Lower lobe of right lung (tissue), 2 donors: ENCODE measurements at regions not wholly inside any gene's neighbourhood (a gene's known extent, or its start where the extent isn't known, plus 50 kb on each side); places are given as distances from the start of the nearest gene placed in this dataset.

Experiments used
- ATAC-seq, 2 donors: fragments of 200-7000 bp; cut with Tn5 transposase; one replicate each; pipeline ENCODE4 v1.9.1; 2020 to 2022; ENCODE audit warnings: mild to moderate bottlenecking in 2 of 2, moderate library complexity in 2 of 2
- DNase-seq: peaks from one replicate; pipeline ENCODE4 v3.0.0-alpha.2; 2020
- H3K27ac ChIP-seq: fragments of 200-600 bp; one replicate; pipeline ENCODE4 v1.8.0; 2022
- H3K27me3 ChIP-seq: fragments of 200-600 bp; one replicate; pipeline ENCODE4 v1.8.0; 2022; ENCODE audit warnings: low read depth
- H3K36me3 ChIP-seq: fragments of 200-600 bp; one replicate; pipeline ENCODE4 v1.8.0; 2022; ENCODE audit warnings: mild to moderate bottlenecking
- H3K4me1 ChIP-seq: fragments of 200-600 bp; one replicate; pipeline ENCODE4 v1.8.0; 2022
- H3K4me3 ChIP-seq: fragments of 200-600 bp; one replicate; pipeline ENCODE4 v1.8.0; 2022; ENCODE audit warnings: mild to moderate bottlenecking
- H3K9me3 ChIP-seq: fragments of 200-600 bp; one replicate; pipeline ENCODE4 v1.8.0; 2022
- CTCF ChIP-seq: fragments of 200-600 bp; IDR thresholded peaks from one replicate; pipeline ENCODE4 v1.8.0; 2022; ENCODE audit warnings: antibody characterized with exemption, mild to moderate bottlenecking
- intact Hi-C: fragments of 100-400 bp; cut with DNase I; formaldehyde crosslinking; loops from one replicate; pipeline ENCODE4 v1.11.0; 2022
- donor health status: DM: no; HTN: yes; CAD: no; lungs with severe emphysema.

GRCh38 chr3:152613851-152614250 lies 221.1 kb upstream of the P2RY1 start:
- Histone ChIP-seq H3K4me3 (no peak overlapping the region), H3K4me1 (no peaks in the 10 kb centered on the region), H3K9me3 (no peaks in the 10 kb centered on the region), H3K27ac (no peak overlapping the region), H3K36me3 (no peaks in the 10 kb centered on the region), H3K27me3 (no peaks in the 10 kb centered on the region)
- TF ChIP-seq CTCF, result no peak
- DNase-seq (no peak), ATAC-seq (no peak)
- intact Hi-C loops, result no loop called here

- H3K9me3 ChIP-seq, result no peaks in the 10 kb centered on the region
- ATAC-seq, result no peak
- intact Hi-C loops, result no loop called here
- H3K4me1 ChIP-seq, result no peaks in the 10 kb centered on the region
- no peaks in the 10 kb centered on the region for H3K36me3 ChIP-seq
- H3K27me3 ChIP-seq, result no peaks in the 10 kb centered on the region
- no peak for TF ChIP-seq CTCF
- no peak overlapping the region for H3K4me3 ChIP-seq
- no peak overlapping the region for H3K27ac ChIP-seq
- DNase-seq, result no peak
These were observed 219.2 kb upstream of the P2RY1 start for GRCh38 chr3:152615681-152616080.

- Histone ChIP-seq H3K27me3 (no peaks in the 10 kb centered on the region), H3K27ac (no peak overlapping the region), H3K9me3 (no peaks in the 10 kb centered on the region), H3K36me3 (no peaks in the 10 kb centered on the region), H3K4me1 (no peaks in the 10 kb centered on the region), H3K4me3 (no peak overlapping the region)
- no peak for ATAC-seq
- no peak for TF ChIP-seq CTCF
- intact Hi-C loops, result no loop called here
- DNase-seq, result no peak
These were observed 217.3 kb upstream of the P2RY1 start for GRCh38 chr3:152617609-152618008.

GRCh38 chr3:152618529-152618928 lies 216.4 kb upstream of the P2RY1 start:
- ATAC-seq (no peak), DNase-seq (no peak)
- TF ChIP-seq CTCF, result no peak
- intact Hi-C loops, result no loop called here
- Histone ChIP-seq H3K27ac (no peak overlapping the region), H3K36me3 (no peaks in the 10 kb centered on the region), H3K4me3 (no peak overlapping the region), H3K27me3 (no peaks in the 10 kb centered on the region), H3K4me1 (no peaks in the 10 kb centered on the region), H3K9me3 (no peaks in the 10 kb centered on the region)

- Histone ChIP-seq H3K4me1 (no peaks in the 10 kb centered on the region), H3K9me3 (no peaks in the 10 kb centered on the region), H3K27ac (no peak overlapping the region), H3K4me3 (no peak overlapping the region), H3K36me3 (no peaks in the 10 kb centered on the region), H3K27me3 (no peaks in the 10 kb centered on the region)
- TF ChIP-seq CTCF, result no peak
- intact Hi-C loops, result no loop called here
- ATAC-seq (no peak), DNase-seq (no peak)
These were observed 215.2 kb upstream of the P2RY1 start for GRCh38 chr3:152619691-152620090.

GRCh38 chr3:152620395-152620794 lies 214.5 kb upstream of the P2RY1 start:
- no peak for ATAC-seq
- H3K27me3 ChIP-seq, result no peaks in the 10 kb centered on the region
- DNase-seq, result no peak

More at GRCh38 chr3:152620395-152620794, 214.5 kb upstream of the P2RY1 start:
- Histone ChIP-seq H3K4me1 (no peaks in the 10 kb centered on the region), H3K9me3 (no peaks in the 10 kb centered on the region), H3K4me3 (no peak overlapping the region), H3K27ac (no peak overlapping the region), H3K36me3 (no peaks in the 10 kb centered on the region)
- TF ChIP-seq CTCF, result no peak
- intact Hi-C loops, result no loop called here
